GM18858 (cell line): ENCODE measurements at regions not wholly inside any gene's neighbourhood (a gene's known extent, or its start where the extent isn't known, plus 50 kb on each side); places are given as distances from the start of the nearest gene placed in this dataset.
"Not testable (repeated sequence)": the region's sequence is repeated elsewhere in the genome, so short reads cannot be mapped to it uniquely, and the experiment has no call there.

Source experiments
- ATAC-seq: cut with Tn5 transposase; IDR thresholded peaks from one replicate; pipeline ENCODE4 v1.9.1; 2021; ENCODE audit not compliant: unreplicated experiment

DNA sequence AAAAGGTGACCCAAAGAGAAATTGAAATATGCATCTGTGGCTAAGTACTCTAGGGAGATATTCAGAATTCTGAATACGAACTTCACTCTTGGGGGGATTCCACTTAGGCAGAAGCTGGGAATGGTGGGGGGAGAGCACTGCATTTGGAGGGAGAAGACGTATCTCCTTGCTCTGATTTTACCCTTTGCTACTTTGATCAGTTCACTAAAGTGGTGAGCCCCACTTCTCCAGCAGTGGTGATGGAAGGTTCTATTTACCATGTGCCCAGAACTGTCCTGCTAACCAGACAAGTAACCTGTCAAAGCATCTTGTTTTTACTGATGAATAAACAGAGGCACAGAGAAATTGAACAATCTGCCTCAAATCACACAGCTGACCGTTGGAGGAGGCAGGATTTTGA lies 483.4 kb downstream of the SIPA1L2 start:
- no peak for ATAC-seq

- ATAC-seq = no peak
These were observed 484.2 kb downstream of the SIPA1L2 start for GRCh38 chr1:232145768-232146167.

DNA sequence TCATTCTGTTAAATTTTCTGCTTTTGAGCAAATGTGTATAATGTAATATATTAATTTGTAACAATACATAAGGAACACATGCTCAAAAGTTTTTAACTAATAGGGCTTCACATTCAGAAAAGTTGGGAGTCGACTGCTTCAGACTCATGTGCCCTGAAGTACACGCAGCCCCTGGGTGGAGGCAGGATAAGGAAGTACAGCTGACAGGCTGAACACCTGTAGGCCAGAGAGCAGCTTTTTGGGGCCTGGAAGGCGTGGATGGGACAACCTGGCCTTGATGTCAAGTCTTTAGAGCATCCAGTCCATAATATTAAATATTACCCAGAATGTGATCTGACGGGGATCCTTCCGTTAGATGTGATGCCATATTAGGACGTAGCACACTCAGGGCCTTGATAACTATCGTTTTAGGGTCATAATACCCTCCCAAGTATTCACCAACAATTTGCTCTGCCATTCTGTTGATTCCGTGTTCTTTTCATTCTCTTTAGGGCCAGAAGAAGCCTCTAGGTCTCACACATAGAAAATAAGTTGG lies 485.2 kb downstream of the SIPA1L2 start:
- no peak for ATAC-seq

GRCh38 chr1:232143315-232143886 lies 486.5 kb downstream of the SIPA1L2 start:
- ATAC-seq = no peak

DNA sequence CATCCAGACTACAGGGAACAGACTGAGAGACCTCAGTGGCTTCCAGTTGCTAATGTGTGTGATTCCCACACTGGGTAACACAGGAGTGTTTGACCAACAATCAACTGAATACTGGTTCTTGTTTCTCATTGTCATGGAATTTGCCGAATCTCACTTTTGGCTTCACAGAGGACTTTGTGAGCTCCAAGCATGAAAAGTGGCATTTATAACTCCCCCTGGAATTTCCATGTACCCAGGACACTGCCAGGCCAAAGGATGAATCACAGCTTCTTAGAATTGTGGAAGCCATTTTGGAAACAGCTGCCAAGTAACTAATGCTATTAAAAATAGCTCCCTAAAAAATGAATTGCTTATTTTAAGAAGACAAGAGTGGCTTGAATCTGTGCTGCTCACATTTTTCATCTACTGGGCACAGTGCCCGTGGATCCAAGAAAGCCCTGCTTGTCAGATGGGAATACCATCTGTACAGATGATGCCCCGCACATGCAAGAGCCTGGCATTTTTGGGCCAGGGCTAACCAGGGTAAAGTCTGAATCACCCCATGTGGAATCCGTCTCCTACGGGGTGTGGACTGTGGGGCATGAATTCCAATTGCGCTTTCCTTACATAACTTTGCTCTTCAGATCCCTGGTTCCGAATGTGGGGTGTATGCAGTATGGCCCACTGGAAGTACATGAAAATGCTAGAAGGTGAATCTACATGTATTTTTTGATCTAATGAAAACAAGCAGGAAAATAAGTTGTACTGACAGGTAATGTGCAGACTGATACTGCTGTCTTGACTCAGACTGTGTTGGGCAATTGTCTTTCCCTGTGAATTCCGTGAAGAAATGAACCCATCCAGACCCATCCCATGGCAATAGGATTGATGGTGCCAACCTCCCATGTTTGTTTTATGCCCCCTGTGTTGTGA lies 487.3 kb downstream of the SIPA1L2 start:
- ATAC-seq = no peak

GRCh38 chr1:232141167-232141448 lies 488.8 kb downstream of the SIPA1L2 start:
- not testable (repeated sequence) for ATAC-seq

DNA sequence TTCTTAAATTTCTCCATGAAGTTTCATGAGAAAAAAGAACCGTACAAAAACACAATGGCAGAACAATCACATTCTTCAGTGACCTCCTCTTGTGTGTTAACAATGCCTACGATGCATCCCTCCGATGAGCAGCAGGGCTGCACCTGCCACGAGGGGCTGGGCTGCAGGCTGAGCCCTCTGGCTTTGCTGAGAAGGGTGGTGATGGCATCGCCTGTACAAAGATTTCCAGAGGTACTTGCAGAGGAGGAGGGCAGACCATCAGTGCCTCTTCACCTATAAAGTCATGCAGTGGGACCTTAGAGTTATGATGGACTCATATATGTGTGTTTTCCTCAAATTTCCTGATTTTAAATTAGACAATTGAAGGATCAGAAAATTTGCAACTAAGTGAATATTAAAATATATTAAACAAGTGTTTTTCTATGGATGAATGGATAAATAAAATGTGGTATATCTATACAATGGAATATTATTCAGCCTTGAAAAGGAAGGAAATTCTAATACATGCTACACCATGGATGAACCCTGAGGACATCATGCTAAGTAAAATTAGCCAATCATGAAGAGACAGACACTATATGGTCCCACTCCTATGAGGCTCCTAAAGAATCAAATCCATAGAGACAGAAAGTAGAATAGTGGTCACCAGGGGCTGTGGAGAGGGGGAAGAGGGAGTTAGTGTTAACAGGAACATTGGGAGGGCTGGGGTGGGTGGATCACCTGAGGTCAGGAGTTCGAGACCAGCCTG lies 489.3 kb downstream of the SIPA1L2 start:
- no peak for ATAC-seq

DNA sequence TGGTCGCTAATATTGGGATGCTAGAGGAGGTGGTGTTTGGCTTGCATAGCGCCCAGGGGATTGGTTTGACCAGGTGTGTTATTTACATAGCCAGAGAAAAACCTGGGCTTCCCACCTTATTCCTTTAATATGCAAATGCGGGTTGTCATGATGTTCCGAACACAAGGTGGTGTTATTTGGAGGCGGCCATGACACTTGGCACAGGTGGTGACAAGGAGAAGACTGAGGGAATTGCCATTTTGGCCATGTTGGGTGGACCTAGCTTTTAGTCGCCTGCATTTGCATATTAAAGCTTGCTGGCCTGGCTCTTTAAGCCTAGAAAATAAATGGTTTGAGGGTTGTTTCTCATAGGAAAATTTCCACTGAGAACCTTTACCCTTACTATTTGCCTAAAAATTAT lies 490.5 kb downstream of the SIPA1L2 start:
- ATAC-seq = no peak

- no peak for ATAC-seq
These were observed 491.9 kb downstream of the SIPA1L2 start for GRCh38 chr1:232138044-232138443.

DNA sequence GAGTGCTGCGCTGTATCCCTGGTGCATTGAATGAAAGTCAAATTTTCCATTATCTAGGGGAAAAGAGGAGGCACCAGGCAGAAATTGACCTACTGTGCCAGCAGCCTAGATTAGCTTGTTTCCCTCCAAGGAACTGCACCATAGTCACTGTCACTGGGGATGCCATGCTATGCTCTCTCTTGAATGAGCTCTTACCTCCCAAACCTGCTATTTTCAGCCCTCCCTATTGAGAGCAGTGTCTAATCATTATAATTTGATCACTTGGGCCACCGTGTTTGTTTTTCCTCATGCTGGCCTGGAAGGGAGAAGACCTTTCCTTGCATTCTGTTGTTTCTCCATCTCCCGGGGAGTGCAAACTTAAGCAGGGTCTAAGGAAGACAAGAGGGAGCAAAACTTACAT lies 492.9 kb downstream of the SIPA1L2 start:
- no peak for ATAC-seq

DNA sequence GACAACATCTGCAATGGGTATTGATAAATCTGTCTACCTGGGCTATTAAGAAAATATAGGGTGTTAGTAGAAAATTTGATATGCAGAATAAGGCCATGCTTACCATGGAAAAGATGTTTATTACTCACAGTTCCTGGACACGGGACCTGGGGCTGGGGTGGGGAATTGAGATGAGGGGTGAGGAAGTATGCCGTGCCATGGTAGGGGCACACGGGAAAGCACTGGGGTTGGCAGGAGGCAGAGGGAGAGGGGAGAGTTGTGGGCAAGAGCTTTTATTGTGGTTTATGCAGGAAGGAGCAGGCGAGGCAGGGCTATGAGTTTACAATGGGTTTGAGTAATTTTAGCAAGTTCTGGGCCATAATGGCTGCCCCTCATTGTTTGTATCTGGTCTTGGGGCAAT lies 493.8 kb downstream of the SIPA1L2 start:
- ATAC-seq = no peak

DNA sequence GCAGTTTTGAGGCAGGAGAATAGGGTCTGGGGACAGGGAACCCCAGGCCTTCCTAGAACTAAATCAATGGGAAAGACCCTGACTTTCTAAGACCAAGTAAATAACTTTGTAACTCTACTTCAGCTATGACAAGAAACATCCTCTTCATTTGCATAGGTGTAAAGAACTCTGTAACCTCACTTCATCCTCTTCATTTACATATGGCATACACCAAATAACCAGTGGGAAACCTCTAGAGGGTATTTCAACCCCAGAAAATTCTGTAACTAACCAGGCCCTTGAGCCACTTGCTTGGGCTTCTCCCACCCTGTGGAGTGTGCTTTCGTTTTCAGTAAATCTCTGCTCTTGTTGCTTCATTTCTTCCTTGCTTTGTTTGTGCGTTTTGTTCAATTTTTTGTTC lies 495.6 kb downstream of the SIPA1L2 start:
- no peak for ATAC-seq

GRCh38 chr1:232132572-232132971 lies 497.4 kb downstream of the SIPA1L2 start:
- ATAC-seq = no peak

DNA sequence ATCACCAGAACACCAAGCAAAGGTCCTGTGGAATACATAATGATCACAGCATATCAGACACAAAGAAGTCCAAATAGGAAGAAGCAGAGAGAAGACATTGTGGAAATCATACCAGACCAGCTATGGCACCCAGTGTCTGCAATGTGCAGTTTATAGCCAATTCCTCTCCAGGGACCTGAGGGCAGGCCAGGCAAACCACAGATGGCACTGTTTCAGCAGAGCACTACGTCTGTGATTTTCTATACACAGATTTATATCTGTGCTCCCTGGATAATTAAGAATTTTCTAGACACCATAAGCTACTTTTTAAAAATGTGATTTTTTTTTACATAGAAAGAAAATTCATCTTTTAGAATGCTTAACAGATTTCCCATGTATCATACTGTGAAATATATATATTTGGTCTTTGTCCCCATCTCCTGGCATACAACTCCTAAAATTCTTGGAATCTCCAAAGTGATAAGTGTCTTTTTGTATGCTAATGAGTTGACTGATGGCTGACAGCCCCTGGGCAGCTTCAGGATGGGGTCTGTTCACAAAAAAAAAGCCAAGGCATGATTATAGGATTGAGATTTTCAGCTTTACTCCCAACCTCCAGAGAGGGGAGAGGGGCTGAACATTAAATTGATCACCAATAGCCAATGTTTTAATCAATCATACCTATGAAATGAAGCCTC lies 498.1 kb downstream of the SIPA1L2 start:
- ATAC-seq = no peak

GRCh38 chr1:232130815-232131480 lies 499.0 kb downstream of the SIPA1L2 start:
- no peak for ATAC-seq

GRCh38 chr1:232127190-232127589 lies 500.6 kb downstream of the DISC1 start:
- no peak for ATAC-seq

- ATAC-seq = no peak
These were observed 497.4 kb downstream of the DISC1 start for GRCh38 chr1:232123775-232124659.

- ATAC-seq = not testable (repeated sequence)
These were observed 491.3 kb downstream of the DISC1 start for GRCh38 chr1:232117903-232118302.

- ATAC-seq = no peak
These were observed 488.4 kb downstream of the DISC1 start for GRCh38 chr1:232114985-232115384.

DNA sequence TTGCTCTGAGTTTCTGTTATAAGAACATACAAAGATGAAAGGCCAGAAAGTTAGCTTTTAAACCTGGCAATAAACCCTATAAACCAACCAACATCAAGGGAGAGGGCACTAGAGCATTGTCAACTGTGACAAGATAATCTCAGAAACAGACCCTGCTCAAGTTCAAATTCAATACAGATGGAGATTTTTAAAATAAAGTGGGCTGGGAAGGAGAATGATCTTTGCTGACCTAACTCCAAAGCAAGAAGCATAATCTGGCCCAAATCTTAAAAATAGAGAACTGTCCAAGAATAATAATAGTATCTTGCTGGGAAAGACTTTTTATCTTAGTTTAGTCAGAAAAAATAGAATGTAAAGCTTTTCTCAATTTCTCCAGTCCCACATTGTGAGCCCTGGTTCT lies 485.5 kb downstream of the DISC1 start:
- no peak for ATAC-seq
